HG03039 (cell line): ENCODE measurements at regions not wholly inside any gene's neighbourhood (a gene's known extent, or its start where the extent isn't known, plus 50 kb on each side); places are given as distances from the start of the nearest gene placed in this dataset.
"Not testable (repeated sequence)": the region's sequence is repeated elsewhere in the genome, so short reads cannot be mapped to it uniquely, and the experiment has no call there.

Experiments used
- ATAC-seq: cut with Tn5 transposase; IDR thresholded peaks from one replicate; pipeline ENCODE4 v1.9.1; 2021; ENCODE audit warnings: mild to moderate bottlenecking, moderate library complexity; ENCODE audit not compliant: unreplicated experiment

GRCh38 chr5:163569284-163569683, 63.9 kb downstream of the MAT2B start:
- no peak for ATAC-seq

GRCh38 chr5:163571744-163572143, 66.3 kb downstream of the MAT2B start:
- no peak for ATAC-seq

GRCh38 chr5:163574472-163575440, 69.3 kb downstream of the MAT2B start:
- ATAC-seq: no peak

- no peak for ATAC-seq
Observed at GRCh38 chr5:163578652-163579051, 73.2 kb downstream of the MAT2B start.

GRCh38 chr5:163579729-163580128, 74.3 kb downstream of the MAT2B start:
- ATAC-seq: no peak

- ATAC-seq: no peak
Observed at GRCh38 chr5:163580516-163580915, 75.1 kb downstream of the MAT2B start.

GRCh38 chr5:163583491-163584153, 78.2 kb downstream of the MAT2B start:
- ATAC-seq: not testable (repeated sequence)

GRCh38 chr5:163585206-163585605, 79.8 kb downstream of the MAT2B start:
- ATAC-seq: no peak

GRCh38 chr5:163586531-163586956, 81.1 kb downstream of the MAT2B start:
- ATAC-seq: no peak

GRCh38 chr5:163594951-163595350, 89.5 kb downstream of the MAT2B start:
- ATAC-seq: no peak

- ATAC-seq: no peak
Observed at GRCh38 chr5:163595932-163596607, 90.7 kb downstream of the MAT2B start.

- ATAC-seq: no peak
Observed at GRCh38 chr5:163596608-163597315, 91.3 kb downstream of the MAT2B start.

GRCh38 chr5:163604013-163604412, 98.6 kb downstream of the MAT2B start:
- ATAC-seq: no peak

- ATAC-seq: no peak
Observed at GRCh38 chr5:163607256-163607655, 101.8 kb downstream of the MAT2B start.

GRCh38 chr5:163608621-163609020, 103.2 kb downstream of the MAT2B start:
- no peak for ATAC-seq

GRCh38 chr5:163609910-163610309, 104.5 kb downstream of the MAT2B start:
- ATAC-seq: no peak

GRCh38 chr5:163612358-163613149, 107.1 kb downstream of the MAT2B start:
- ATAC-seq: no peak

- no peak for ATAC-seq
Observed at GRCh38 chr5:163613150-163613442, 107.7 kb downstream of the MAT2B start.

- ATAC-seq: no peak
Observed at GRCh38 chr5:163614787-163615186, 109.4 kb downstream of the MAT2B start.

GRCh38 chr5:163619273-163619934, 114.0 kb downstream of the MAT2B start:
- ATAC-seq: no peak
